COLO668 (cell line): ENCODE measurements at regions not wholly inside any gene's neighbourhood (a gene's known extent, or its start where the extent isn't known, plus 50 kb on each side); places are given as distances from the start of the nearest gene placed in this dataset.

Experiments used
- DNase-seq: peaks from one replicate; lab custom pipeline; 2025; ENCODE audit not compliant: unreplicated experiment; lab: John Stamatoyannopoulos, UW

DNA sequence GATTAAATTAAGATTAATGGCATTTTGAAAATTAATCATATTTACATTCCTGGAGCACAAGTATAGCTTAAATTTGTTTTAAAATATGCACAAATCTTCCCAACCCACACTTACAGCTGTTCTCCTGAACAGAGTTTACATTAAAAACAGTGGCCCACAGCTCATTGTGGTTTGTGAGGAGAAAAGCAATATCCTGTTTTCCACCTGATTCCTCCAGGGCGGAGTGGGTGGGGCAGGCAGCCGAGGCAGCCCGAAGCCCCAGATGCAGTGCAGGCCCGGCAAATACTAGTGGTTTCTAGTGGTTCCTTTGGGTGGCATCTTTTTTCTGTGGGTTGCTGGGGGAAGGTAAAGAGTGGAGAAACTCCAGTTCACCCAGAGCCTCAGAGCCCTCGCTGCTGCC is 280.8 kb downstream of the ARHGAP12 start:
- DNase-seq, result no peak

DNA sequence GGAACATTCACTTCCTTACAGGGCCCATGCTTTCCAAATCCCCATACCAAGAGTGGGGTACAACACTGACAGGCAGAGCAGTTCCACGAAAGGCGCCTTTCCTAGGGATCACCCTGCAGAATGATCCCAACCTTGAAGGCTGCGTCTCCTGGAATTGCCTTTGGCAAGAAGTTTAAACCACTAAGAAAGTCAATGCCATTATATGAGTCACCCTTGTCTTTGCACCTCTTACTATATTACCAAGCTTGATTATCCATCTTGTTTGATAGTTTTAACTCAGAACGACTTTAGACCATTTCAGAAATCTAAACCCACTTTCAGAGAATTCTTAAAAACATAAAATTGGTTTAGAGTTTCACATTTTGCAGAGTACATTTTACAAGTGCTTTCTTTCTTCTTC is 282.1 kb downstream of the ARHGAP12 start:
- DNase-seq, result no peak

DNA sequence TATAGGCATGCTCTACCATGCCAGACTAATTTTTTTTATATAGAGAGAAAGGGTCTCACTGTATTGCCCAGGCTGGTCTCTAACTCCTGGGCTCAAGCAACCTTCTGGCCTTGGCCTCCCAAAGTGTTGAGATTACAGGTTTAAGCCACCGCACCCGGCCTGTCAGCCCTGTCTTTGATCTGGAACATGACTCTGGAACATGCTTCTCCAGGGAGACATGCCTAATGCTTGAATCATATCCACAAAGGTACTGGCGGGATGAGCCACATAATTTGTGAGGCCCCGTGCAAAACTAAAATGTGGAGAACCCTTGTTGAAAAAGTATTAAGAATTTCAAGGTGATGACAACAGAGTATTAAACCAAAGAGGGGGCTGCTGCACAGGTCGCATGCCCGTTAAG is 282.8 kb downstream of the ARHGAP12 start:
- no peak for DNase-seq

DNA sequence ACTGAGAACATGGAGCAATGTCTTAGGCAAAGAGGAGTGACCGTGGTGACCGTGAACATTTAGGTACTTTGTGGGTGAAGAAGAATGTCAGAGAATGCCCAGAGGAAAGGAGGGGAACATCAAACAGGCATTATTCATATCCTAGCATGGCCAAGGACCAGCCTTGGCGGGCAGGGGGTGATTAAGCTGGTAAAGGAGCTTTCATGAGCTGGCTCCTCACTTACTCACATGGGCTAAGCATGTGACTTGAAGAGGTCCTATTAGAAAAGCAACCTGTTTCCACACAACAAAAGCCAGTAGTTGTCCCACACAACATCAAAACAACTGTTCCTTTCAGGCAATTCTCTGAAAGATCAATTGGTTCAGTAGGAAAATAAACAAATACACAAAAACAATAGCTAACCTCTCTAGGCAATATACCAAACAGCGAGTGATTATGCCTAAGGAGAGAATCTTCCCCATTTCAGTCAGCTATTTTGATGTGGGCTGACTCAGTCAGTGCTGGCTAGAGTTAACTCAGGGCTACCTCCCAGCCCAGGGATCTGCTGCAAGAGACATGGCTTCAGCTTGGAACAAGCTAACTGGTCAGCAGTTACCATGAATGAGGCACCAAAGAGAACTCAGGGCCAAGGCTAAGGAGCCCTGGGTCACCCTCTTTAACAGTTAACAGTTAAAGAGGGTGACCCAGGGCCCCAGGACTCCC is 283.5 kb downstream of the ARHGAP12 start:
- no peak for DNase-seq

DNA sequence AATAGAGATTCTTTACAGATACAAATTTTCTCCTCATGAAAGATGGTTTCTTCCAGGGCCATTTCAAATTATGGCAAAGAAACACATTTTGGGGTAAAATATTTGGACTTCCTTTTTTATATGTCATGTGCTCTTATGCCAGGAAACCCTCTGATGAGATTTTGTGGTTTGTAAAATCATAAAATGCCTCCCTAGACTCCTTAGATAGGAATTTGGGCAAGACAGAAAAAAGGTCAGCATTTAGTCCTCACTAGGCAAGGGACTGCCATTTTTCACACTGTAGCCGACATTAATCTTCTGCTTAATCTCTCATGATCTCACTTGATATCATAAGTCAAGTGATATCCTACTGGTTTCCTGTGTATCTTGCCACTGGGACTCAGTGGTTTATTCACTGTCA is 286.4 kb downstream of the ARHGAP12 start:
- no peak for DNase-seq

DNA sequence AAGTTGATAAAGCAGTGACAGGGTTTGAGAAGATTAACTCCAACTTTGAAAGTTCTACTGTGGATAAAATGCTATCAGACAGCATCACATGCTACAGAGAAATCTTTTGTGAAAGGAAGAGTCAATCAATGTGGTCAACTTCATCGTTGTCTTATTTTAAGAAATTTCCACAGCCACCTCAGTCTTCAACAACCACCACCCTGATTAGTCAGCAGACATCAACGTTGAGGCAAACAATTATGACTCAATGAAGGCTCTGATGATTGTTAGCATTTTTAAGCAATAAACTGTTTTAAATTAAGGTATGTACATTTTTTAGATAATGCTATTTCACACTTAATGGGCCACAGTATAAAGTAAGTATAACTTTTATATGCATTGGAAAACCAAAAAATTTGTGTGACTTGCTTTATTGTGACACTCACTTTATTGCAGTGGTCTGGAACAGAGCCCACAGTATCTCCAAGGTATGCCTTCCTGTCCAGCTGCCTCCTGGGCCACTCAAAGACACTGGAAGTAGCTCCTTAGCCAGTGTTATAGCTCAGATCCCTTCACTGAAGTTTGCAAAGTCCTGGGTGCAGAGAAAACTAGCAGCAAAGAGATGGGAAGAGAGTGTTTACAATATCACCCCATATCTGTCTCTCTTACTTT is 293.1 kb downstream of the ARHGAP12 start:
- DNase-seq, result no peak

DNA sequence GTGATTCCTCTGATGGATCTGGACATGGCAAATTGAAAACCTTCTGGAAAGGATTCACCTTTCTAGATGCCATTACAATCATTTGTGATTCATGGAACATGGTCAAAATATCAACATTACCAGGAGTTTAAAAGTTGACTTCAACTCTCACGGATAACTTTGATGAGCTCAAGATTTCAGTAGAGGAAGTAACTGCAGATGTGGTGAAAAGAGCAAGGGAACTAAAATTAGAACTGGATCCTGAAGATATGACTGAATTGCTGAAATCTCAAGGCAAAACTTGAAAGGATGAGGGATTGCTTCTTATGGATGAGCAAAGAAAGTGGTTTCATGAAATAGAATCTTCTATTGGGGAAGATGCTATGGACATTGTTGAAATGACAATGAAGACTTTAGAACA is 293.6 kb downstream of the ARHGAP12 start:
- DNase-seq, result no peak

DNA sequence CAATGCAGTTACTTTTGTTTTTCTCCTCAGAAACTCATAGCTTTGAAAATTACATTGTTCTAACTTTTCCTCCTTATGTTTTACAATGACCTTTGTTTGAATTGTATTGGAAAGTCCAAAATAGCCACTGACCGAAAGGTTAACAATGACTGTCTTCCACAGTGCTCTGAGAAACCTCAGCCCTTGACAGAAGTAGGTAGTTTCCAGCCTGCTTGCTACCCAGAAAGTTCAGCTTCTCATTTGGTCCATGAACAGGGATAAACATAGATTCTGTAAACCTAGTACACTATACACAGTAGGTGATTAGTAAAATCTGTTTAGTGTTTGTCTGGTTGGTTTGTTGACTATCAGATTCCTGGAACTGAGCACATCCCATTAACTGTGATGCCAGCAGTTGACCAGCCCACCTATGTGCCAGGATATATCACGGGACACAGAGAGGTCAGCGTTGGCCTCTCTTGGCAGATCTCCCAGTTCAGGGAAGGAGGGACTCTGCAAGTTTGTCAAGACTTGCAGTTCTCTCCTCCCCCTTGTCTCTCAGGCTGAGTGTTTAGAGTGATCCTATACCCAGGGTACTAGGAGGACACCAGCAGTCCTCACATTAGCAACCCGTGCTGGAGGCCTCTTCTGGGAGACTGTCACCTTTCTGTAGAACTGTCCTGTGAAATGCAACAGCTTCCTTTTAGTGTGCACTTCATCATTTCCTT is 297.6 kb downstream of the ARHGAP12 start:
- no peak for DNase-seq

DNA sequence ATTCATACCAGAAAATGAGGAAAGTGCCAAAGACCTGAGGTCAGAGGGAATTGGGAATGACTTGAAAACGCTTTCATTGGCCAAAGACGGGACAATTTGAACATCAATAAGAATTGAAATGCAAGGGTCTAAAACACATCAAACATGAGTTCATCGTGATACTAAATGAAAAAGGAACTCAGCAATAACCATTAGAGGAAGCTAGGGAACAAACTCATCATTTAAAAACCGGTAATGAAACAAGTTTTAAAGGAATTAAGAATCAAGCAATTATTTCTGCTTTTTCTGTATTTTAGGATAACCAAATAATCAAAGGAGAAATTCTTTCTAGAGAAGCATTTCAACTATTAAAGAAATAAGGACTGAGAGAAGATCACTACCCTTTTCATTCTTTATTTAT is 303.1 kb downstream of the ARHGAP12 start:
- DNase-seq, result no peak

DNA sequence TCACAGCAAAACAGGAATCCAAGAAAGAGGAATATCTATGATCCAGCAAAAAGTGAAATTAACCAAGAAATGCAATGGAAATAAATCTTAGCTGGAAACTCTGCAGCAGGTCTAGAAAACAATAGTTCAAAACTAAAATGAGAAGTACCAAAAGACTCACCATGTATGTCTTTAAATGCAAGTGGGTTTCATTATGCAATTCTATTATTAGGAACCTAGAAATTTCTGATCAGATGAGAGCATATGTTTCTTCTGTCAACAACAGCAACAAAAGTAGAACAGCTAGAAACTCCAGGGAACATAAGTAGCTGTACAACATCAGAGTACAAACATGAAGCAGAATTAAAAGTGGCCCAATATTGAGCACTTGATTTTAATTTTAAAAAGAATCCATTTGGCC is 304.0 kb downstream of the ARHGAP12 start:
- no peak for DNase-seq

DNA sequence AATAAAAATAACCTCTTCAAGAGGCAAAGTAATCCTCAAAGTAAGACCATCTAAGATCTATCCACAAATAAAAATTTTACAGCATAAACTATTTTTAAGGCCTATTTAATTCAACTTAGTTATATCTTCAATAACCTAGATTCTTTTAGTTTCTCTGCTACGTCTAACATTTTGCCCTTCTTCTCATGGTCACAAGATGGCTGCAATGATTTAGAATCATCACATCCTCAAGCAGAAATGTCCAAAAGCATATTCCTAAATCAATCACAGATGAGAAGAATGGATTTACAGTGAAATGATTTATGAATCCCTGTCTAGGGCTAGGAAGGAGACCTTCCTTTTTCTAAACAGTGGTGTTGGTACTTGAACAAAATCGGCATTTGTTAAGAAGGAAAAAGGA is 304.7 kb downstream of the ARHGAP12 start:
- no peak for DNase-seq

DNA sequence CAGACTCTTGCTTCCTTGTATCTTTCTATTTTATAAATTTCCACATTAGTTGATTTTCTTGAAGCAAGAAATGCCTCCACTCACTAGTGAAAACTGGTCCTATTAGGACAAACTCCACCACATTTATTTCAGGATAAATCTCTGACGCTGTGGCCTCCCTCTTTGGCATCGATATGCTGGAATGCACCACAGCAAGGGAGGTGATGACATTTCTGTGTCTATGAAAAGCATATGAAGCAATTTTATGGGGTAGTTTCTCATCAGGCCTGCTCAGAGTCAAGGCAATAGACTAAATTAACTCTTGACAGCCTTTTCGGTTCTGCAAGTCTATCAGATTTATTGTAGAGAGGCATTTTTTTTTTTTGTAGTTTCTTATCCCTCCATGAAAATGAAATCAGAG is 304.4 kb downstream of the ZEB1 start:
- no peak for DNase-seq

DNA sequence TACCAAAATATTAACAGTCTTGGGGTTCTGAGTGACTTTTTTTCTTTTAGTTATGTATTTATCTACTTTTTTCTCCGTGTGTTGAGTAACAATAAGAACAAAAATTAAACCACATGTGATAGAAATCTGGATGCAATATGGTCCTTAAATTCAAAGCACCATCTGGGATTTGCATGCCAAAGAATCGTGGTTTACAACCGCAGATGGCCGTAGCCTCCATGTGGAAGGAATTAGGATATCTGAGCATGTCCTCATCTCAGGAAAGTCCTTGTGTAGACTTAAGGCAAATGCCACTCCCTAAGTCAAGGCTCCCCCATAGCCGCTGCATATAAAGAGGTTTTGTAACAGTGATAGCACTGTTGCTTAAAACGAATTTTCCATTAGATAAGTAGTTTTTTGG is 304.0 kb downstream of the ZEB1 start:
- no peak for DNase-seq

DNA sequence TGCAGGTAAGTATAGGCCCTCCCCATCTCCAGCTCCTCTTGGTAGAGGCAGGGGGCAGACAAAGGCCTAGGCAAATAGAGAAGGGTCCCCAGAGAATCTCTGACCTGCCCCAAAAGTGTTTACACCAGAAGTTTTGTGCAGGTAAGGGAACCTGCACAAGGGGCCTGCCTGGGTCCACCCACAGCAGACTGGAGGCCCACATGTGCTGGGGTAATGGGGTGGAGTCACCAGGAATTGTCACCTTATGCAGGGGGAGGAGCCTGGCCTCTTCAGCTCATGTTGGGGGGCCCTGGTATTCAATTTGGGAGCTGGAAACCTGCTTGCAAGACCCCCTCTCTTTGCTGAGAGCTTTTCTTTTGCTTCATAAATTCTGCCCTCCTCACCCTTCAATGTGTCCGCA is 302.7 kb downstream of the ZEB1 start:
- no peak for DNase-seq

DNA sequence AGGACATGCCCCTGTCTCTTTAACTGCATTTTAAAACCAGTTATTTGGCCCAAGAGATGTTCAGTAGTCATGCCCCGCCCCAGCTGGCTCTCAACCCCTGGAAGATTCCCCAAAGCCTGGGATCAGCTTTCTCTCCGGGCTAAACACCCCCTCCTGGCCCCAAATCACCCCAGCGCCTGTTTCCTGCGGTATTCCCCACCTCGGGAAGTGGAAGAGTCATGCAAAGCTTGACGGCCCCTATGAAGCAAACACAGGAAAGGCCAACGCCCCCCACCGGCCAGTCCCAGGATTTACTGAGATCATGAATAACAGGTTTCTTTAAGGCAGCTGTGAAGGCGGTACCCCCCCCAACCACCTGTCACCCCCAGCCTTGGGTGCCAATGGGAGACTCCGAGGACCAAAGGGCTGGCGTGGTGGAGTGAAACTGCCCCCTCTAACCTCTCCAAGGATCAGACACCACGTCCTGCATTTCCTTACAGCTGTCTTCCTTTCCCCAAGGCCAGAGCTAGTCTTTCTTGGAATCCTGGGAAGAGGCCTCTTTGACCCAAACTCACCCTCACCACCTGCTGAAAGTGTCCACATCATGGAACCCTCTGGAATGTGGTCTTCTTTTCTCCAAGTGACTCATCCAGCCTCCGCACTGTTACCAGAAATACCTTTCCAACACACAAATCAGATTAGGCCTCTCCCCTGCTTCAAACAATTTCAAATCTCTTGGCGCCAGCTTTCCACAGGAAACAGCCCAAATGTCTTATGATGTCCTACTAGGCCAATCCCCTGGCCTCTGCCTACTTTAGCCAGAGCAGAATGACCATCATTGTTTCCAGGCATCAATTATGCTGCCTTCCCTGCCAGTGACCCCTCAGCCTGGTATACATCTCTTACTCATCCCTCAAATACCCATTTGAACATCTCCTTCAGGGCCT is 301.5 kb downstream of the ZEB1 start:
- DNase-seq, result no peak

DNA sequence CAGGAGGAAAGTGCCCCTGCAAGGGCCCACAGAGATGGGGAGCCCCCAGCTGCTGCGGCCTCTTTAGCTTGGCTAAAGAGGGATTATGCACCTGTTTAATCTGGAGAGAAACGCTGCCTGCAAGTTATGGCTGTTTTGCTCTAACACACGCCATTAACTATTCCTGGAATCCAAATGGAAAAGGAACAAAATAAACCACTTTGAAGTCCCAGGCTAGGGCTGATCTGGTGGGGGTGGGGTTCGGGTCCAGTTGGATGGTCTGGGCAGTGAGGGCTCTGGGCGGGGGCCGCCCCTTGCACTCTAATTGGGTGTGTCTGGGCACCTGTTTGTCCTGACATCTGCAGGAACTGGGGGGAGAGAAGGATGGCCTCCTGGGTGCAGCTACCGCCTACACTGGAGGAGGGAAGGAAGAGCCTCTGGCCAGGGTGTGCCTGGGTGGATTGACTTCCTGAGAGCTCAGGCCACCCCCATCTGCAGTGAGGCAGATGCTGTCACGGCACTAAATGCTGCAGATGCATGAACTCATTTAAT is 300.6 kb downstream of the ZEB1 start:
- DNase-seq, result no peak

DNA sequence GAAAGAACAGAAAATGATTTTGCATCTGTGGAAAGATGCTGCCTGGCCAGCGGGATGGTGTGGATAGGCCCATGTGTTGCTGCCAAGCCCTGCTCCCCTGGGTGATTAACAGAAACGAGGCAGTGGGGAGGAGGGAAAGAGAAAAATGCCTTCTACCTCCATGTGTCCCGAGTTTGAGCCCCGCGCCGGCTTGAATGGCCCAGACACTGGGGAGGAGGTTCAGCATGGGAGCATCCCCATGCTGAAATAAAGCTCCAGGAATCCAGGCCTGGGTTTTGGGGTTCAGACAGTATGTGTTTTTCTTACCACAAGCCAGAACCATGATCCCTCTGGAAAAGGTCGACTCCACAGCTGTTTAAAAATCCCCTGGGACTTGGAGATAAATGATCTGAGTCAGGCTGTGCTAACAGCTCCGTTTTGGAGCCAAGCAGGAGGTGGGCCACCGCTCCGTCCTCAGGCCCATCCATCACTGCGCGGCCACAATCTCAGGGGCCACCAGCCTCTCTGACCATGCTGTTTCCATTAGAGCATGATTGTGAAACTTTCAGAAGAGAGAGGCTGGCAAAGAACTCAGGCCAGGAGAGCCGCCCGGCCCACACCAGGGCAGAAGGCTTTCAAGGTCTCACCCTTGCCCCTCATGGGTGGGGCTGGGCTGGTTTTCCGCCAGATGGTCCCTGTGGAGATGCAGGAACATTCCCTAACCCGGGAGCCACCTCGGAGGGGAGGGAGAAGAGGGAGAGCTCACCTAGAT is 299.7 kb downstream of the ZEB1 start:
- no peak for DNase-seq

DNA sequence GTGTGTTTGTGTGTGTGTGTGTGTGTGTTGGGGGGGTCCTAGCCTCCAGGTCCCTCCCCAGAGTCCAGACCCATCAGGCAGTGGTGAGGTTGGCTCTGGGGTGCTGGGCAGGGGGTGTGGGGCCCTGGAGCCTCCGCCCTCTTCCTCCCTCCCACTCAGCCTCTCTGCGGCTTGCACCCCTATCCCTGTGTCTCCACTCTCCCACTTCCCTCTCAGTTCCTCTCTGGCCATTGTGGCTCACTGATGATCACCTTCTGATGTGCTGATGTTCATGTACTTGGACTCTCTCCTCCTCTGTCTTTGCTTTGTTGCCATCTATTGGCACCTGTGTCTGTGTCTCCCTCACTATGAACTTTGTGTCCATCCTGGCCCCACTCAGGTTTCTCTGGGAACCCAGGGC is 298.7 kb downstream of the ZEB1 start:
- DNase-seq, result no peak

DNA sequence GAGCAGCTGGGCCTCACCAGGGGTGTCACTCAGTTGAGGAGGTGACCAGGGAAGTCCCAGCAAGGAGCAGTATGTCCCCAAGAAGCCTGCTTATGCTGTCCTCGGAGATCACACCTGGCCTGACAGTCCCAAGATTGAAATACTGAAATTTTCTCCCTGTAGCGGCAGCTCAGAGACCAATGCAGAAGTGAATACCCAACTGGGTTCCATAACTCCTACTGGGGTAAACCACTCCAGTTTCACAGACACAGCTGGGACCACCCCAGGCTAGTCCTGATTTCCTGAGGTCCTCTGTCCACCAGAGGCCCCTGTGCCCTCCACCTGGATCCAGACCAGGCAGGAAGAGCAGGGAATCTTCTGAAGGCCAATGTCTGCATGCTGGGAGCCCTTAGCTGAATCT is 298.1 kb downstream of the ZEB1 start:
- no peak for DNase-seq

DNA sequence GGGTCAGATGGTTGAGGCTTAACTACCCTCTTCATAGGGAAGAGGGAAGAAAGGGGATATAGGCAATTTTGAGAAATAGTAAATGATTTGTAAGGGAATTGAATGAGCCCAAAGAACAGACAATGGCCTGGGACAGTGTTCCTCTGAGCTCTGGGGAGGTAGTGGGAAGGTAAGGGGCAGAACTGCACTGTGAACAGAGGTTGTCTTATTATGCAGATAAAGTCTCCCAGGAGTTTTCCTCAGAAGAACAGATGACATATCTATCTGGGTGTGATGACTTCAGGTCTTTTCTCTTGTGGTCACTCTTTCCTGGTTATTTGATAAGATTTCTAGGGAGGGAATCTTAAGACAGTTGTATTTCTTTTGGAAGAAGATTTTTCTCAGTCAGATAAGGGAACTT is 296.1 kb downstream of the ZEB1 start:
- DNase-seq, result no peak
